H1 (cell line): ENCODE measurements at regions not wholly inside any gene's neighbourhood (a gene's known extent, or its start where the extent isn't known, plus 50 kb on each side); places are given as distances from the start of the nearest gene placed in this dataset.

Source experiments
- CTCF ChIA-PET: fragments of 300-600 bp; sonication (Branson Sonifier 250); formaldehyde crosslinking; loops from one replicate; lab custom pipeline; 2021; ENCODE audit not compliant: partially characterized antibody; lab: Charles Lee
- POLR2A ChIA-PET: fragments of 300-600 bp; sonication (Branson Sonifier 250); formaldehyde crosslinking; loops from one replicate; lab custom pipeline; 2021; ENCODE audit warnings: inconsistent platforms; ENCODE audit not compliant: partially characterized antibody; lab: Charles Lee
- DNase-seq, 2 experiments: peaks; one replicate each; pipeline versions ENCODE4 v3.0.0 to v3.0.0-alpha.2; 2010 to 2022; ENCODE audit warnings: low spot score in 2 of 2, low read depth in 1 of 2, mixed read lengths in 1 of 2
- FAIRE-seq: peaks from 2 replicates; lab custom pipeline; 2011; peaks lifted over from hg19 to GRCh38; lab: Jason Lieb, UNC
- H2AFZ ChIP-seq: 2 replicates; pipeline ENCODE4 v1.8.1; 2012; ENCODE audit warnings: low read length, inconsistent platforms
- H2AK5ac ChIP-seq: 2 replicates; pipeline ENCODE4 v1.6.1; 2013; ENCODE audit warnings: low read depth, low read length
- H2BK120ac ChIP-seq: replicated peaks from 2 replicates; pipeline ENCODE3; 2013; ENCODE audit warnings: low read depth, low read length, inconsistent platforms
- H2BK12ac ChIP-seq: 2 replicates; pipeline ENCODE4 v1.6.1; 2013; ENCODE audit warnings: low read depth, low read length
- H2BK15ac ChIP-seq: 2 replicates; pipeline ENCODE4 v1.6.1; 2013; ENCODE audit warnings: low read length
- H2BK20ac ChIP-seq: 2 replicates; pipeline ENCODE4 v1.6.1; 2013; ENCODE audit warnings: low read length
- H2BK5ac ChIP-seq: 2 replicates; pipeline ENCODE4 v1.6.1; 2013; ENCODE audit warnings: low read depth, low read length
- H3K14ac ChIP-seq: 2 replicates; pipeline ENCODE4 v1.6.1; 2013; ENCODE audit warnings: inconsistent platforms; ENCODE audit not compliant: insufficient read length
- H3K18ac ChIP-seq: 2 replicates; pipeline ENCODE4 v1.6.1; 2013; ENCODE audit warnings: low read length; ENCODE audit errors: extremely low read depth
- H3K23ac ChIP-seq: 2 replicates; pipeline ENCODE4 v1.6.1; 2013; ENCODE audit warnings: inconsistent platforms; ENCODE audit not compliant: insufficient read length
- H3K23me2 ChIP-seq: 2 replicates; pipeline ENCODE4 v1.6.1; 2013; ENCODE audit warnings: low read depth, low read length
- H3K27ac ChIP-seq: 2 replicates; pipeline ENCODE4 v1.6.1; 2011; ENCODE audit warnings: low read depth, low read length, inconsistent platforms
- H3K27me3 ChIP-seq, 4 experiments: replicated peaks in 1 of 4; 1 replicate in 1 of 4; 2 replicates in 3 of 4; pipeline versions ENCODE4 v1.6.1 to v1.8.1; 2011 to 2013; ENCODE audit warnings: low read length in 3 of 4, mild to moderate bottlenecking in 3 of 4, inconsistent platforms in 2 of 4, mixed read lengths in 2 of 4, moderate library complexity in 1 of 4; ENCODE audit not compliant: control insufficient read depth in 3 of 4, insufficient read depth in 3 of 4; ENCODE audit errors: extremely low read depth in 1 of 4
- H3K36me3 ChIP-seq, 4 experiments: 2 replicates each; pipeline versions ENCODE4 v1.6.1 to v1.8.1; 2011 to 2013; ENCODE audit warnings: mild to moderate bottlenecking in 4 of 4, low read length in 3 of 4, moderate library complexity in 2 of 4, control low read depth in 1 of 4, inconsistent platforms in 1 of 4; ENCODE audit not compliant: insufficient read depth in 4 of 4, control insufficient read depth in 2 of 4
- H3K4ac ChIP-seq: replicated peaks from 2 replicates; pipeline ENCODE3; 2013; ENCODE audit warnings: low read length, low read depth, mixed read lengths, inconsistent platforms; ENCODE audit not compliant: insufficient read length
- H3K4me1 ChIP-seq, 4 experiments: replicated peaks in 1 of 4; 1 replicate in 1 of 4; 2 replicates in 3 of 4; pipeline versions ENCODE4 v1.6.1 to v1.8.1; 2011 to 2013; ENCODE audit warnings: low read length in 3 of 4, inconsistent platforms in 2 of 4, mixed read lengths in 1 of 4; ENCODE audit not compliant: insufficient read depth in 4 of 4, control insufficient read depth in 3 of 4
- H3K4me2 ChIP-seq, 2 experiments: 2 replicates each; pipeline versions ENCODE4 v1.6.1 to v1.8.1; 2011 to 2013; ENCODE audit warnings: low read depth in 2 of 2, low read length in 2 of 2, control low read depth in 1 of 2, inconsistent platforms in 1 of 2, mild to moderate bottlenecking in 1 of 2; ENCODE audit not compliant: insufficient read depth in 1 of 2
- H3K4me3 ChIP-seq, 4 experiments: fragments of 200-600, 300-600 bp in 1 of 4; sonication (generic), shearing (Covaris generic), sonication (Bioruptor Twin) in 1 of 4; 2 replicates each; pipeline versions ENCODE4 v1.5.1 to v1.8.1; 2011 to 2016; ENCODE audit warnings: low read length in 4 of 4, low read depth in 3 of 4, control low read depth in 2 of 4, inconsistent platforms in 2 of 4, mild to moderate bottlenecking in 2 of 4, mixed read lengths in 1 of 4, moderate library complexity in 1 of 4; ENCODE audit not compliant: insufficient read depth in 2 of 4; ENCODE audit errors: extremely low read depth in 1 of 4
- H3K56ac ChIP-seq: replicated peaks from 2 replicates; pipeline ENCODE3; 2013; ENCODE audit warnings: low read depth, mild to moderate bottlenecking, mixed read lengths, low read length, inconsistent platforms; ENCODE audit not compliant: insufficient read length
- H3K79me1 ChIP-seq: 2 replicates; pipeline ENCODE4 v1.6.1; 2013; ENCODE audit warnings: low read depth, low read length, control low read depth
- H3K79me2 ChIP-seq, 2 experiments: 2 replicates each; pipeline versions ENCODE4 v1.6.1 to v1.8.1; 2012 to 2013; ENCODE audit warnings: low read length in 2 of 2, mild to moderate bottlenecking in 2 of 2, inconsistent platforms in 1 of 2; ENCODE audit not compliant: insufficient read depth in 2 of 2, control insufficient read depth in 1 of 2
- H3K9ac ChIP-seq, 4 experiments: replicated peaks in 1 of 4; 1 replicate in 1 of 4; 2 replicates in 3 of 4; pipeline versions ENCODE4 v1.6.1 to v1.8.1; 2011 to 2013; ENCODE audit warnings: low read depth in 3 of 4, low read length in 3 of 4, control low read depth in 2 of 4, mild to moderate bottlenecking in 2 of 4, moderate library complexity in 2 of 4, inconsistent platforms in 1 of 4; ENCODE audit errors: extremely low read depth in 1 of 4
- H3K9me3 ChIP-seq, 2 experiments: 2 replicates each; pipeline versions ENCODE4 v1.6.1 to v1.8.1; 2012 to 2013; ENCODE audit warnings: mild to moderate bottlenecking in 2 of 2, moderate library complexity in 2 of 2, control low read depth in 1 of 2, inconsistent platforms in 1 of 2, low read depth in 1 of 2, low read length in 1 of 2, mixed read lengths in 1 of 2; ENCODE audit not compliant: insufficient read depth in 2 of 2
- H4K20me1 ChIP-seq, 2 experiments: replicated peaks in 1 of 2; 2 replicates each; pipeline versions ENCODE3 to v1.8.1; 2011 to 2013; ENCODE audit warnings: inconsistent platforms in 2 of 2, low read length in 2 of 2, mild to moderate bottlenecking in 1 of 2; ENCODE audit not compliant: insufficient read depth in 2 of 2, control insufficient read depth in 1 of 2
- H4K5ac ChIP-seq: 2 replicates; pipeline ENCODE4 v1.6.1; 2013; ENCODE audit warnings: low read length, low read depth, mixed read lengths, inconsistent platforms; ENCODE audit not compliant: insufficient read length
- H4K8ac ChIP-seq: 2 replicates; pipeline ENCODE4 v1.8.0; 2013; ENCODE audit warnings: mild to moderate bottlenecking, moderate library complexity, low read length, inconsistent platforms; ENCODE audit not compliant: insufficient read depth; ENCODE audit errors: extremely low read depth
- H4K91ac ChIP-seq: replicated peaks from 2 replicates; pipeline ENCODE3; 2013; ENCODE audit warnings: low read length, mixed read lengths, inconsistent platforms; ENCODE audit not compliant: insufficient read length
- BACH1 ChIP-seq: IDR thresholded peaks from 2 replicates; pipeline ENCODE4 v1.6.1; 2012; ENCODE audit warnings: low read length, improper control_type of control experiment
- CREB1 ChIP-seq: IDR thresholded peaks from 2 replicates; pipeline ENCODE4 v1.6.1; 2012; ENCODE audit warnings: inconsistent platforms
- E2F6 ChIP-seq: IDR thresholded peaks from 2 replicates; pipeline ENCODE4 v1.6.1; 2012; ENCODE audit warnings: inconsistent platforms
- EGR1 ChIP-seq: IDR thresholded peaks from 2 replicates; pipeline ENCODE4 v1.6.1; 2011; ENCODE audit warnings: low read depth, low read length, borderline replicate concordance
- NRF1 ChIP-seq: IDR thresholded peaks from 2 replicates; pipeline ENCODE4 v1.6.1; 2011; ENCODE audit warnings: mild to moderate bottlenecking, low read depth, low read length, improper control_type of control experiment
- SUZ12 ChIP-seq: fragments of 200-600 bp; sonication (generic); IDR thresholded peaks from 2 replicates; pipeline ENCODE4 v1.6.1; 2012; ENCODE audit warnings: mild to moderate bottlenecking, inconsistent platforms, low read length, moderate library complexity, mixed read lengths
- ZNF274 ChIP-seq: IDR thresholded peaks from 2 replicates; pipeline ENCODE4 v1.7.0; 2012; ENCODE audit warnings: low read length, borderline replicate concordance; ENCODE audit errors: extremely low read depth
- WGBS, 2 experiments: shearing (Covaris generic) in 1 of 2; methylation state at CpG; one replicate each; pipeline versions ENCODE4 v1.1.6 to v1.1.7; 2013 to 2015; ENCODE audit warnings: low lambda C conversion rate in 2 of 2, mixed read lengths in 2 of 2, inconsistent platforms in 1 of 2, low coverage in 1 of 2, missing lambda C conversion rate in 1 of 2; ENCODE audit not compliant: insufficient replicate concordance in 2 of 2, insufficient coverage in 1 of 2, insufficient read length in 1 of 2; ENCODE audit errors: extremely low coverage in 1 of 2, missing lambda C conversion rate in 1 of 2; 5-methylcytosine and 5-hydroxymethylcytosine counted together

GRCh38 chr3:175957427-175957826 lies 1098.3 kb downstream of the NAALADL2 start:
- Histone ChIP-seq H3K27me3 (no peaks in the 10 kb centered on the region), H3K79me2 (no peaks in the 10 kb centered on the region), H3K14ac (no peak overlapping the region), H3K27ac (no peak overlapping the region), H2AK5ac (no peak overlapping the region), H3K36me3 (no peaks in the 10 kb centered on the region), H2BK20ac (no peak overlapping the region), H2BK12ac (no peak overlapping the region), H3K4ac (no peak overlapping the region), H2BK120ac (no peak overlapping the region), H2AFZ (no peak overlapping the region), H2BK15ac (no peak overlapping the region), H3K23ac (no peak overlapping the region), H3K56ac (no peak overlapping the region), H3K23me2 (no peaks in the 10 kb centered on the region), H3K9ac (no peak overlapping the region), H3K18ac (no peak overlapping the region), H3K79me1 (no peaks in the 10 kb centered on the region), H4K5ac (no peak overlapping the region), H3K9me3 (no peaks in the 10 kb centered on the region), H4K20me1 (no peaks in the 10 kb centered on the region), H4K91ac (no peak overlapping the region), H3K4me2 (no peak overlapping the region), H3K4me1 (no peaks in the 10 kb centered on the region), H2BK5ac (no peak overlapping the region), H3K4me3 (no peak overlapping the region), H4K8ac (no peak overlapping the region)
- POLR2A ChIA-PET, result no interaction called here
- CTCF ChIA-PET, result interaction anchor here (0.7 to 1.5 kb wide), 7 partner anchors 11 to 547 kb away, joined by 3 to 10 read pairs (median 3); no protein-coding TSS in a partner anchor
- WGBS, 2 experiments, result 81% methylated on average over 1 of the region's 1 CpG; no CpG with 5 or more reads in 1 of the 2 experiments
- FAIRE-seq (no peak), DNase-seq (no peak)
- TF ChIP-seq EGR1 (no peak), CREB1 (no peak), BACH1 (no peak), NRF1 (no peak), ZNF274 (no peak), SUZ12 (no peak), E2F6 (no peak)
